Endothelial cell (in vitro differentiated cells): ENCODE measurements at regions not wholly inside any gene's neighbourhood (a gene's known extent, or its start where the extent isn't known, plus 50 kb on each side); places are given as distances from the start of the nearest gene placed in this dataset.
"Not testable (repeated sequence)": the region's sequence is repeated elsewhere in the genome, so short reads cannot be mapped to it uniquely, and the experiment has no call there.

Experiments used
- DNase-seq: peaks from one replicate; pipeline ENCODE4 v3.0.0; 2021; ENCODE audit warnings: low spot score
- H3K27ac Mint-ChIP-seq: one replicate; pipeline ENCODE4 v1.8.0; 2021; ENCODE audit warnings: mixed read lengths, inconsistent platforms; ENCODE audit not compliant: unreplicated experiment
- H3K27me3 Mint-ChIP-seq: one replicate; pipeline ENCODE4 v1.8.0; 2021; ENCODE audit warnings: mild to moderate bottlenecking, moderate library complexity, mixed read lengths, inconsistent platforms; ENCODE audit not compliant: unreplicated experiment
- H3K36me3 Mint-ChIP-seq: one replicate; pipeline ENCODE4 v1.8.0; 2021; ENCODE audit warnings: mild to moderate bottlenecking, low read depth, mixed read lengths, inconsistent platforms; ENCODE audit not compliant: unreplicated experiment
- H3K4me1 Mint-ChIP-seq: one replicate; pipeline ENCODE4 v1.8.0; 2021; ENCODE audit warnings: mild to moderate bottlenecking, mixed read lengths, inconsistent platforms; ENCODE audit not compliant: unreplicated experiment
- H3K4me3 Mint-ChIP-seq: one replicate; pipeline ENCODE4 v1.8.0; 2021; ENCODE audit warnings: mild to moderate bottlenecking, mixed read lengths, inconsistent platforms; ENCODE audit not compliant: unreplicated experiment
- H3K9me3 Mint-ChIP-seq: one replicate; pipeline ENCODE4 v1.8.0; 2021; ENCODE audit warnings: mixed read lengths, inconsistent platforms; ENCODE audit not compliant: unreplicated experiment
- TF ChIP-seq, protein P1 (sequence below): fragments of 200-600 bp; sonication (generic); IDR thresholded peaks from one replicate; pipeline ENCODE4 v1.5.0; 2021; ENCODE audit warnings: antibody characterized with exemption; ENCODE audit not compliant: unreplicated experiment

DNA sequence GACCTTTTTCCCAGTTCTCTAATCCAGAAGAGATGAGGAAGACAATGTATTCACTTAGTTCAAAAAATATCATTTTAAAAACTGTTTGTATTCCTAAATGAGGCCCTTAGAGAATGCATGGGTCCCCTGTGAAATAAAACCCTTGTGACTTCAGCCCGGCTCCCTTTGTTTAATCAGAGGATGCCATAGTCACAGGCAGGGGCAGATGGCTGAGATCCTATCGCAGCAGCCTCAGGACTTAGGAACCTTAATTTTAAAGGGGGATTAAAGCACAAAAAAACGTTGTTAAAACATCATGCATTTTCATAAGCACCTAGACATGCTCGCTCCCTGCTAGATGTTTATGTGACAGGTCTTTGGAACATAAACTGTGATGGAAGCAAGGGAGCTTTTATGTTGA lies 176.6 kb downstream of the IL20RB start:
- Mint-ChIP-seq H3K4me1 (peaks cover 24% of the 10 kb centered on the region), H3K27ac (no peak overlapping the region), H3K36me3 (no peaks in the 10 kb centered on the region), H3K9me3 (no peaks in the 10 kb centered on the region), H3K27me3 (peaks cover 4% of the 10 kb centered on the region), H3K4me3 (no peak overlapping the region)
- TF ChIP-seq, protein P1, sequence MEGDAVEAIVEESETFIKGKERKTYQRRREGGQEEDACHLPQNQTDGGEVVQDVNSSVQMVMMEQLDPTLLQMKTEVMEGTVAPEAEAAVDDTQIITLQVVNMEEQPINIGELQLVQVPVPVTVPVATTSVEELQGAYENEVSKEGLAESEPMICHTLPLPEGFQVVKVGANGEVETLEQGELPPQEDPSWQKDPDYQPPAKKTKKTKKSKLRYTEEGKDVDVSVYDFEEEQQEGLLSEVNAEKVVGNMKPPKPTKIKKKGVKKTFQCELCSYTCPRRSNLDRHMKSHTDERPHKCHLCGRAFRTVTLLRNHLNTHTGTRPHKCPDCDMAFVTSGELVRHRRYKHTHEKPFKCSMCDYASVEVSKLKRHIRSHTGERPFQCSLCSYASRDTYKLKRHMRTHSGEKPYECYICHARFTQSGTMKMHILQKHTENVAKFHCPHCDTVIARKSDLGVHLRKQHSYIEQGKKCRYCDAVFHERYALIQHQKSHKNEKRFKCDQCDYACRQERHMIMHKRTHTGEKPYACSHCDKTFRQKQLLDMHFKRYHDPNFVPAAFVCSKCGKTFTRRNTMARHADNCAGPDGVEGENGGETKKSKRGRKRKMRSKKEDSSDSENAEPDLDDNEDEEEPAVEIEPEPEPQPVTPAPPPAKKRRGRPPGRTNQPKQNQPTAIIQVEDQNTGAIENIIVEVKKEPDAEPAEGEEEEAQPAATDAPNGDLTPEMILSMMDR = no peak
- DNase-seq = no peak

DNA sequence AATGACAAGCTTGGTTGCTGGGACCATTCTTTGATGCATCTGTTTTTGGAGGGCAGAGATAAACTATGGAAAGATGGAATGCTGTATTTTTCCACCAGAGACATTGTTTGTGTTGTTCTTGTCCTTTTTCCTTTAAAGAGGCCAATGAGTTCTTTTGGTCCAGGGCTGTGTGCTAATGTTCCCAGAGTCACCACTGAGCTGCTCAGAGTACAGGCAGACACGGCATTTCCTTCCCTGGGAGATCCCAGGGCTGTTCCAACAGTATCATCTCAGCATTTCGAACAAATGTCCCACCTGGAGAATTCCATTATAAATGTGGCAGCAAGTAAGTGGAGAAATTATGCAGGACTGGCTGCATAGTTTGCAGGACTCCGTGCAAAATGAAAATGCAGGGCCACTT lies 190.6 kb downstream of the IL20RB start:
- H3K27ac Mint-ChIP-seq = no peak overlapping the region
- H3K4me3 Mint-ChIP-seq = no peak overlapping the region
- TF ChIP-seq, protein P1 = no peak
- H3K27me3 Mint-ChIP-seq = peaks cover 1% of the 10 kb centered on the region
- no peak for DNase-seq
- no peaks in the 10 kb centered on the region for H3K36me3 Mint-ChIP-seq
- peaks cover 10% of the 10 kb centered on the region for H3K4me1 Mint-ChIP-seq
- H3K9me3 Mint-ChIP-seq = no peaks in the 10 kb centered on the region

DNA sequence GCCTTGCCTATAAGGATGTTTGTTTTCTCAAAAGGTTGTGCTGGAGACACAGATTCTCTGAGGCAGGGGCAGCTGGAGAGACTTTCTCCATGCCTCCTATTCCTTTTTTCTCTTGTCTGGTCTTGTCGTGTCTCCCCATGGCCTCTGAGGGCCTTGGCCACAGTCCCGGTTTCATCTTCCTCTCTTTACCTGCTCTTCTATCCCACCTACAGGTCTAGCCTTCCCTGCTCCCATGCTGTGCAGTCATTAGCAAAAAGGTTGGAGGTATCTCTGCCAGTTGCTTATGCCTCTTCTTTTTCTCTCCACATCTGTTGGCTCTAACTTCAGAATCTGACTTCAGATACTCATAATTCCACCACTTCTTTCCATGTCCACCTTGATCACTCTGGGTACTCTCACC lies 191.1 kb downstream of the IL20RB start:
- H3K9me3 Mint-ChIP-seq = no peaks in the 10 kb centered on the region
- no peak for DNase-seq
- no peak overlapping the region for H3K27ac Mint-ChIP-seq
- H3K27me3 Mint-ChIP-seq = peaks cover 1% of the 10 kb centered on the region
- peaks cover 10% of the 10 kb centered on the region for H3K4me1 Mint-ChIP-seq
- no peaks in the 10 kb centered on the region for H3K36me3 Mint-ChIP-seq
- TF ChIP-seq, protein P1 = no peak
- H3K4me3 Mint-ChIP-seq = no peak overlapping the region

GRCh38 chr3:137150825-137151224 lies 193.0 kb downstream of the IL20RB start:
- Mint-ChIP-seq H3K9me3 (no peaks in the 10 kb centered on the region), H3K36me3 (no peaks in the 10 kb centered on the region), H3K27me3 (peaks cover 1% of the 10 kb centered on the region), H3K27ac (no peak overlapping the region), H3K4me1 (peaks cover 10% of the 10 kb centered on the region), H3K4me3 (no peak overlapping the region)
- DNase-seq = no peak
- TF ChIP-seq, protein P1 = no peak

DNA sequence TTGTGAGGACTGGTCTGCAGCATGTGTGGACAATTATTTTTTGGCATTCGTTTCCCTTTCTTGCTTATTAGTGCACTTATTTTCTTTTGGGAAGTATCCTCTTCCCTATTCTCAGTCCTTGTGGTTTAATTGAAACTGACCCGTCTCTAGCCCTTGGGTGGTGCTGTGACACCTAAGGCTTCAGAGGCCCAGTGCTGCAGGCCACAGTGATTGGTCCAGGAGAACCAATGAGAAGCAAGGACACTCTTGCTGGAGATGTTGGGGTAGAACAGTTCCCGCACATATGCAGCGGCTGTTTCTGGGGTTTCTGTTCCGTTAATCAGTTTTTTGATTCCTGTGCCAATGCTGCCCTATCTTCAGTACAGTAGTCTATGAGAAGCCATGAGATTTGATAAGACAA lies 195.3 kb downstream of the IL20RB start:
- H3K4me1 Mint-ChIP-seq = peaks cover 15% of the 10 kb centered on the region
- not testable (repeated sequence) for H3K27ac Mint-ChIP-seq, DNase-seq

More for the DNA sequence above, 195.3 kb downstream of the IL20RB start:
- not testable (repeated sequence) for H3K4me3 Mint-ChIP-seq, H3K27me3 Mint-ChIP-seq, H3K9me3 Mint-ChIP-seq, H3K36me3 Mint-ChIP-seq
